Fibroblast of mammary gland (primary cell): ENCODE measurements at regions not wholly inside any gene's neighbourhood (a gene's known extent, or its start where the extent isn't known, plus 50 kb on each side); places are given as distances from the start of the nearest gene placed in this dataset.

Experiments
- DNase-seq: peaks from one replicate; pipeline ENCODE4 v3.0.0-alpha.2; 2010; ENCODE audit warnings: low read depth
- H3K4me3 ChIP-seq: 2 replicates; pipeline ENCODE4 v1.5.1; 2011; ENCODE audit warnings: low read depth, mild to moderate bottlenecking, low read length, moderate library complexity; ENCODE audit not compliant: control insufficient read depth
- CTCF ChIP-seq: conservative IDR thresholded peaks from 2 replicates; pipeline ENCODE4 v1.5.1; 2011; ENCODE audit warnings: low read depth, low read length, inconsistent platforms; ENCODE audit not compliant: control insufficient read depth, insufficient read depth

DNA sequence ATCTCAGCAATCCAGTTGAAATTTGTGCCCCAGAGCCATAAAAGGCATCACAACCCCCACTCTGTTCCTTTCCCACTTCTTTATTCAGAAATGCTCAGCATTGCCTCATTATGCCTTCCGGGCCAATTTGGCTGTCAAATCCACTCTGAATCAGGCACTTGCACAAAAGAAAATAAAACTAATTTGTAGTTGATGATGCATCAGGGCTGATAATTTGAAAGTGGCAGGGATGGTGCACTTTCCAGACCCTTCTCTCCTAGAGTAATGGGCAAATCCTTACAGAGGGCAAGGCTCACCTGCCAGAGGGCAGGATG is 147.9 kb upstream of the PDE1C start:
- no peak for DNase-seq
- no peak overlapping the region for H3K4me3 ChIP-seq
- no peak for TF ChIP-seq CTCF

DNA sequence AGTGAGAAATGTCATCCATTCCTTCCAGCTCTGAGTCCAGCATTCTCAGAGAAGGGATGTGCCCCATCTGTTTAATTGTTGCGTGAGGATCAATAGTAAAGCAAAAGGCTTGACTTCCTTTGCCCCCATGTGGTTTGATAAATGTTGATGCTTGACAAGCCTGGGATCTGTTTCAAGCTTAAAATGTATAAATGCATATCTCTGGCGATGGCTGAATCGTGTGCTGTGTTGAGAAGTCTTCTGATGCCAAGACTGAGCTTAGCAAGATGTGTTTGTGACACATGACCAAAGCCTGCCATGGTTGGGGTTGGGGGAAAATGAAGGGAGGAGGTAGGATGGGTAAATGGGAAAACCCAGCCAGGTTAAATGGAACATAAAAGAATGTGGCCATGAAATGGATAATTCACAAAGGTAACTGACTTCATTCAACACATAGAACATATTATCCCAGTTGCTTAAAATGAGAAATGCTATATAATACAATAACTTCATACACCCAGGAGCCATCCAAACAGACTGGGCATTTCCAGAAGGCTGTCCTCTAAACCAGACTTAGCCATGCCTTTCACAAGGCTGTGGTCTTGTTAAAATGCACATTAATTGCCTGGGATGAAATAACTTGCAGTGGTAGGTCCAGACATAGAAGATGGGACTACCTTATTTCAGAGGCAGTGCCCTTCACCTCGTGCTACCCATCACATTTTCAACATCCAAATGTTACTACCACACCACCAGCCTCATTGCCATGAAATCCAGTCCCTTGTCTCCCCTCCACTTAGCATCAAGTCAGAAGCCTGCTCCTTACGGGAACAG is 147.3 kb upstream of the PDE1C start:
- TF ChIP-seq CTCF: no peak
- no peak overlapping the region for H3K4me3 ChIP-seq

DNA sequence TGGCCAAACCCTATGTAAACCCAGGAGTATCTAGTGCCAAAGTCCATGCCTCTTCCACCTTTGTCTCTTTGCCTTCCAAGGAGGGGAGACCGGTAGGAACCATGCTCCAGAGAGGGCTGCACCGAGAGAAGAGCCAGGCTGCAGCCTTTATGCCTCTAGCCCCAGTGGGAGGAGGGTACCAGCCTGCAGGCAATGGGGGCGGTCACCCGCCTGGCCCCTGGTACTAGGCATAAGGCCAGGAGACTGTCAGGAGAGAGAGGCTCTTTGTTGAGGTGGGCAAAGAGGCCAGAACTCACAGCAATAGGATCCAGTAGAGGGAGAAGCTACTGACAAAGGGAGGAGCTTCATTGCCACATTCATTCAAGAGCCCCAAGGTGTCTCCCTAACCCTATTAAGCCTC is 146.6 kb upstream of the PDE1C start:
- TF ChIP-seq CTCF: no peak
- DNase-seq: no peak

More for the DNA sequence above, 147.3 kb upstream of the PDE1C start:
- DNase-seq: no peak

DNA sequence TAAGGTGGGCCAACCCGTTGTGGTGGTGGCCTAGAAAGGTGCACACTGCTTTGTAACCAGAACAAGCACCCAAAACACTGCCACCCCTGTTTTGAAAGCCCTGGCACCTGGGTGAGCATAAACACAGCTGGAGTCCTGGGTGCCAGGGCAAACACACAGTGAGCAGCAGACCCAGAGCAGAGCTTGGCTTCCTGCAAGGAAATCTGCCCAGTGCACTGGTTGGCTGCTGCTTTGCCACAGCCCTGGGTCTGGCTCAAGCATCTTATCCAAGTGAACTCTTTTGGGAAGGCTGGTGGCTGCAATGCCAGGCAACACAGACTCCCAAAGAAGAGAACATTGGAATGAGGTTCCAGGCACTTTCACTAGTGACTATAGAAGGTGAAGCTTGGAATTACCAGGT is 145.5 kb upstream of the PDE1C start:
- no peak for TF ChIP-seq CTCF
- no peak for DNase-seq
- H3K4me3 ChIP-seq: no peak overlapping the region

More for the DNA sequence above, 146.6 kb upstream of the PDE1C start:
- no peak overlapping the region for H3K4me3 ChIP-seq

DNA sequence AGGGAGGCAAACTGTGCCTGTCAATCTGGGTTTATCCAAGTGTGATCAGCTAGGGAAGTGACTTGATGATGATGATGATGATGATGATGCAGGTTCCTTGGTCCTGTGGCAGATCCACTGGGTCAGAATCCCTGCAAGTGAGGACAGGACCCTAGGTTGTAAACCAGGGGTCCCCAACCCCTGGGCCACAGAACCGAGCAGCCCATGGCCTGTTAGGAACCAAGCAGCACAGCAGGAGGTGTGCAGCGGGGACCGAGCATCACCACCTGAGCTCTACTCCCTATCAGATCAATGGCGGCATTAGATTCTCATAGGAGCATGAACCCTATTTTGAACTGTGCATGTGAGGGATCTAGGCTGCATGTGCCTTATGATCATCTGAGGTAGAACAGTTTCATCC is 144.7 kb upstream of the PDE1C start:
- no peak for DNase-seq
- no peak overlapping the region for H3K4me3 ChIP-seq

DNA sequence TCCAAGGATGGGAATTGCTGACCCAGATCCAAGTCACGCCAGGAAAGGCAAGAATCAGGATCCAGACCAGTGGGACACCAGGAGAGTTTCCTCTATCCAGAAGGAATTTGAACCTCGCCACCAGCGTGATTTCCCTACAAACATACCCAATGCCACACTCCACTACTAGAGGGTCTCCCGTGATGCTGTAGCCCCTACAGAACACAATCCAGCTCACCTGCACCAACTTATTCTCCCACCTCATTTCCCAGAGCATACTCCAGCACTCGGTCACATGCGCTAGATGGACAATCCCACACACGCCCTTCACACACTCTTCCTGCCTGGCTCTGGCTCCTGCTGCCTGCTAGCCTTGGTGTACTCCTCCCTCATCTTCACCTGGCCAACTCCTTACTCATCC is 142.1 kb upstream of the PDE1C start:
- TF ChIP-seq CTCF: no peak

More for the DNA sequence above, 144.7 kb upstream of the PDE1C start:
- no peak for TF ChIP-seq CTCF

More for the DNA sequence above, 142.1 kb upstream of the PDE1C start:
- no peak for DNase-seq
- H3K4me3 ChIP-seq: no peak overlapping the region
